NCI-H1048 (cell line): ENCODE measurements at regions not wholly inside any gene's neighbourhood (a gene's known extent, or its start where the extent isn't known, plus 50 kb on each side); places are given as distances from the start of the nearest gene placed in this dataset.
"Not testable (repeated sequence)": the region's sequence is repeated elsewhere in the genome, so short reads cannot be mapped to it uniquely, and the experiment has no call there.

Source experiments
- DNase-seq: peaks from one replicate; lab custom pipeline; 2025; lab: John Stamatoyannopoulos, UW

DNA sequence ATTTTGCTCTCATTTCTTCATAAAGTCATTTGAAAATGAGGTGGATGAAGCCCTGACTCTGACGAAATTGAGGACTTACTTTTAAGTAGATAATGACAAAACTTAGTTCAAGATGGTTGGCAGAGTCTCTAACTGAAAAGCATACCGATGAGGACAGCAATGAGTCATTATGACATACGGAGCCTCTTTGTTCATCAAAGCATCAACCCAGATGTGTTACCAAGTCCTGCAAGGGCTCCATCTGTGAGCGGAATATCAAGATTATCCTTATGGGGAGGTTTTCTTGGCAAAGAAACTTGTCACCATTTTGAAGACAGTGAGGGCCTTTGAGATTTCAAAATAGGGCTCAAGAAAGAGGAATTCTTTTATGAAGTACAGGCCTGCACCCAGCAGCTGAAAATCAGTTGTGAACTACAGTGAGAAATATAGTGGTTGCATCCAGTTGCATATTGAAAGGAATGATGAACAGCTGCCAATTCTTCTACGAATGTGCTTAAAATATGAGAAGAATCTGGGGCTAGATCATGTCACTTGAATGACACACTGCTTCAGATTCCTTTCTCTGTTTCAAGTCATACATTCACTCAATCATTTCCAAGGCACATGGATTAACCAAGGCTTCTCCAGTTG lies 86.6 kb upstream of the SLC24A2 start:
- no peak for DNase-seq

DNA sequence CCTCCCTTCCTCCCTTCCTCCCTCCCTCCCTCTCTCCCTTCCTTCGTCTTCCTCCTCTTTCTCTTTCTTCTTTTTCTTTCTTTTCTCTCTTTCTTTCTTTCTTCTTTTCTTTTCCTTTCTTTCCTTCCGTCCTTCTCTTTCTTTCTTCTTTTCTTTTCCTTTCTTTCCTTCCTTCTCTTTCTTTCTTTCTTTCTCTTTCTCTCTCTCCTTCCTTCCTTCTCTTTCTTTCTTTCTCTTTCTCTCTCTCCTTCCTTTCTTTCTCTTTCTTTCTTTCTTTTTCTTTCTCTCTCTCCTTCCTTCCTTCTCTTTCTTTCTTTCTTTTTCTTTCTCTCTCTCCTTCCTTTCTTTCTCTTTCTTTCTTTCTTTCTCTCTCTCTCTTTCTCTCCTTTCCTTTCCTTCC lies 84.4 kb upstream of the SLC24A2 start:
- DNase-seq: not testable (repeated sequence)

DNA sequence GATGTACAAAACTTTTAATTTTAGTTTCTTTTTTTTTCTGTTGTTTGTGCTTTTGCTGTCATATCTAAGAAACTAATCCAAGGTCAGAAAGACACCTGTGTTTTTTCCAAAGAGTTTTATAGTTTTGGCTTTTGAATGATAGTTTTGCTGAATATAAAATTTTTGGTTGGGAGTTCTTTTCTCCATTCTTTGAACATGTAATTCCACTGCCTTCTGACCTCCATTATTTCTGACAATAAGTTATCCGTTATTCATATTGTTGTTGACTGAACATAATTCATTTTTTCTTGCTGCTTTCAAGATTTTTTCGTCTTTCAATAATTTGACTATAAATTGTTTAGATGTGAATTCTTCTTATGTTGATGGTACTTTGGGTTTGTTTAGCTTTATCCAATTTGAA lies 82.2 kb upstream of the SLC24A2 start:
- no peak for DNase-seq

GRCh38 chr9:19840953-19841352 lies 52.1 kb upstream of the SLC24A2 start:
- no peak for DNase-seq
